ENCODE measurements at regions not wholly inside any gene's neighbourhood (a gene's known extent, or its start where the extent isn't known, plus 50 kb on each side); places are given as distances from the start of the nearest gene placed in this dataset.

DNA sequence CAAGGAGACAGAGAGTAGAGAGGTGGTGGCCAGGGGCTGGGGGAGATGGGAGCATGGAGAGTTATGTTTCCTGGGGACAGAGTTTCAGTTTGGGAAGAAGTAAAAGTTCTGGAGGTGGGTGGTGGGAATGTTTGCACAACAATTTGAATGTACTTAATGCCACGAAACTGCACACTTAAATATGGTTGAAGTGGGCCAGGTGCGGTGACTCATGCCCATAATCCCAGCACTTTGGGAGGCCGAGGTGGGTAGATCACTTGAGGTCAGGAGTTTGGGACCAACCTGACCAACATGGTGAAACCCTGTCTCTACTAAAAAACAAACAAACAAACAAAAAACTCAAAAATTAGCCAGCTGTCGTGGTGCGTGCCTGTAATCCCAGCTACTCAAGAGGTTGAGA is 137.2 kb downstream of the PFKFB3 start:
- H3K9me3 Mint-ChIP-seq (ENCODE audit: unreplicated experiment), result no peaks in the 10 kb centered on the region
- H3K4me3 Mint-ChIP-seq (ENCODE audit: unreplicated experiment), result no peak overlapping the region
- peaks cover 13% of the 10 kb centered on the region for H3K27me3 Mint-ChIP-seq (ENCODE audit: insufficient read depth, unreplicated experiment)
- intact Hi-C loops (cut with micrococcal nuclease), result no loop called here
- TF ChIP-seq CTCF (IDR thresholded peaks at IDR 0.05; ENCODE audit: unreplicated experiment), result no peak
- H3K4me1 Mint-ChIP-seq (ENCODE audit: insufficient read depth, unreplicated experiment), result no peaks in the 10 kb centered on the region
- H3K27ac Mint-ChIP-seq (ENCODE audit: low read depth, unreplicated experiment), result no peak overlapping the region
- ChIA-PET POLR2A (no interaction called here), CTCF (no interaction called here)
- no peak for DNase-seq (ENCODE audit: unreplicated experiment)
- no TSS peak for BruUV-seq (replicated peaks)
- no peaks in the 10 kb centered on the region for H3K36me3 Mint-ChIP-seq (ENCODE audit: insufficient read depth, unreplicated experiment)

- Mint-ChIP-seq H3K4me1 (ENCODE audit: insufficient read depth, unreplicated experiment) (no peaks in the 10 kb centered on the region), H3K27ac (ENCODE audit: low read depth, unreplicated experiment) (no peak overlapping the region), H3K4me3 (ENCODE audit: unreplicated experiment) (no peak overlapping the region), H3K36me3 (ENCODE audit: insufficient read depth, unreplicated experiment) (no peaks in the 10 kb centered on the region), H3K9me3 (ENCODE audit: unreplicated experiment) (peaks cover 10% of the 10 kb centered on the region), H3K27me3 (ENCODE audit: insufficient read depth, unreplicated experiment) (peaks cover 14% of the 10 kb centered on the region)
- BruUV-seq (replicated peaks), result no TSS peak
- no peak for TF ChIP-seq CTCF (IDR thresholded peaks at IDR 0.05; ENCODE audit: unreplicated experiment)
- intact Hi-C loops (cut with micrococcal nuclease), result no loop called here
- POLR2A ChIA-PET, result interaction anchor here (0.7 to 1.1 kb wide), 2 partner anchors 9 to 131 kb away, joined by 3 read pairs; no protein-coding TSS in a partner anchor
- no peak for DNase-seq (ENCODE audit: unreplicated experiment)
- CTCF ChIA-PET, result no interaction called here
Measured at GRCh38 chr10:6342096-6342685, 139.5 kb downstream of the PFKFB3 start.

DNA sequence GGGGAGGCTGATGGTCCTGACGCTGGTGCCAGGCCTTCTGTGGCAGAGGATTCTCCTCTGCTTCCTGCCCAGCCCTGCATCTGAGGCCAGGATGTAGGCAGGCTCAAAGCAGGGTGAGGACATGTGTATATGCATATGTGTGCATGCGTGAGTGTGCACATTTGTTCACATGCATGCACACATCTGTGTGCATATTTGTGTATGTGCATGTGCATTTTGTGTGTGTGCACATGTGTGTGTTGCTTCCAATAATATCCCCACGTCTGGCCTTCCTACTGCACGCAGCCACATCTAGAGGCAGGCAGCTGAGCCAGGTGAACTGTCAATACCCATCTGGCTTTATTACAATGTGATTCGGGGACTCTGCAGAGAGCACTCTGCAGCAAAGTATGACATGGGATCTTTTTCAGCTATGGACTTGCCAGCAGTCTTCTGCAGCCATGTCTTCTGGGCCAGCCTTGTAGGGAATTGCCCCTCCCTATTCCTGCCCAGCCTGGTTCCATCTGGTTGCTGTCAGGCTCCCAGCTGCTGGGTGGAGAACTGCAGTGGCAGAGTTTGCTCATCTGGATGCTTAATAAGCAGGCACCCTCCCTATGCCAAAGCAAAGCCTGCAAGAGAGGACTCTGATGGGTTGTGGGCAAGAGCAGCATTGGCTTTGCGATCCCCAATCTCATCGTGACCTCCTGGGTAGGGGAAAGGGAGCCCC is 140.7 kb downstream of the PFKFB3 start:
- POLR2A ChIA-PET, result no interaction called here

GRCh38 chr10:6345404-6345803 is 142.7 kb downstream of the PFKFB3 start:
- Mint-ChIP-seq H3K4me3 (ENCODE audit: unreplicated experiment) (no peak overlapping the region), H3K4me1 (ENCODE audit: insufficient read depth, unreplicated experiment) (no peaks in the 10 kb centered on the region), H3K27me3 (ENCODE audit: insufficient read depth, unreplicated experiment) (peaks cover 22% of the 10 kb centered on the region), H3K36me3 (ENCODE audit: insufficient read depth, unreplicated experiment) (no peaks in the 10 kb centered on the region), H3K27ac (ENCODE audit: low read depth, unreplicated experiment) (no peak overlapping the region), H3K9me3 (ENCODE audit: unreplicated experiment) (peaks cover 10% of the 10 kb centered on the region)
- BruUV-seq (replicated peaks), result no TSS peak
- TF ChIP-seq CTCF (IDR thresholded peaks at IDR 0.05; ENCODE audit: unreplicated experiment), result no peak
- ChIA-PET CTCF (no interaction called here), POLR2A (interaction anchor here (1.2 kb wide), 1 partner anchor 10 kb away, joined by 3 read pairs; no protein-coding TSS in a partner anchor)
- intact Hi-C loops (cut with micrococcal nuclease), result no loop called here
- DNase-seq (ENCODE audit: unreplicated experiment), result no peak

More for the DNA sequence above, 140.7 kb downstream of the PFKFB3 start:
- DNase-seq (ENCODE audit: unreplicated experiment), result no peak
- Mint-ChIP-seq H3K27me3 (ENCODE audit: insufficient read depth, unreplicated experiment) (peaks cover 14% of the 10 kb centered on the region), H3K9me3 (ENCODE audit: unreplicated experiment) (peaks cover 10% of the 10 kb centered on the region), H3K4me1 (ENCODE audit: insufficient read depth, unreplicated experiment) (no peaks in the 10 kb centered on the region), H3K36me3 (ENCODE audit: insufficient read depth, unreplicated experiment) (no peaks in the 10 kb centered on the region), H3K27ac (ENCODE audit: low read depth, unreplicated experiment) (no peak overlapping the region), H3K4me3 (ENCODE audit: unreplicated experiment) (no peak overlapping the region)
- TF ChIP-seq CTCF (IDR thresholded peaks at IDR 0.05; ENCODE audit: unreplicated experiment), result no peak
- intact Hi-C loops (cut with micrococcal nuclease), result no loop called here
- no TSS peak for BruUV-seq (replicated peaks)
- CTCF ChIA-PET, result no interaction called here
